GM21390 (cell line): ENCODE measurements at regions not wholly inside any gene's neighbourhood (a gene's known extent, or its start where the extent isn't known, plus 50 kb on each side); places are given as distances from the start of the nearest gene placed in this dataset.

ENCODE experiments used
- ATAC-seq: cut with Tn5 transposase; IDR thresholded peaks from one replicate; pipeline ENCODE4 v1.9.1; 2021; ENCODE audit not compliant: unreplicated experiment

GRCh38 chr13:52975969-52976368, 52.6 kb upstream of the OLFM4 start:
- ATAC-seq = no peak

GRCh38 chr13:52975161-52975560, 53.5 kb upstream of the OLFM4 start:
- no peak for ATAC-seq

DNA sequence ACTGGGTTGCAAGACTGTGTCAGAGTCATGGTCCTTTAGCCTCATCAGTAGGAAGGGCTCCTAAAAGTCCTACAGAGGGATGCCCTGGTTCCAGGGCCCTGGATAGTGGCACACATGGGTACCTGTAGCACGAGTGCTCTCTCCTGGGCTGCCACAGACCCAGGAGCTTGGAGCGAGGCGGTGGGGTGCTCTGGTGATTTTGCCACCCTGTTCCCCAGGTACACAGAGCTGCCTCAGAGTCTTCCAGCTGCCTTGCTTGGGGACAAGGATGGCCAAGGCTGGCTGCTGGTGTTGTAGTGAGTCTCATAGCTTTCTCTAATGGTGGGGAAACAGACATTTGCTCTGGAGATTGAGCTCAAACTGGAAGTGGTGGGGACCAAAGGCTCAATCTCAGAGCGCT, 53.9 kb upstream of the OLFM4 start:
- ATAC-seq = no peak

- no peak for ATAC-seq
Observed at GRCh38 chr13:52969373-52969772, 59.2 kb upstream of the OLFM4 start.

DNA sequence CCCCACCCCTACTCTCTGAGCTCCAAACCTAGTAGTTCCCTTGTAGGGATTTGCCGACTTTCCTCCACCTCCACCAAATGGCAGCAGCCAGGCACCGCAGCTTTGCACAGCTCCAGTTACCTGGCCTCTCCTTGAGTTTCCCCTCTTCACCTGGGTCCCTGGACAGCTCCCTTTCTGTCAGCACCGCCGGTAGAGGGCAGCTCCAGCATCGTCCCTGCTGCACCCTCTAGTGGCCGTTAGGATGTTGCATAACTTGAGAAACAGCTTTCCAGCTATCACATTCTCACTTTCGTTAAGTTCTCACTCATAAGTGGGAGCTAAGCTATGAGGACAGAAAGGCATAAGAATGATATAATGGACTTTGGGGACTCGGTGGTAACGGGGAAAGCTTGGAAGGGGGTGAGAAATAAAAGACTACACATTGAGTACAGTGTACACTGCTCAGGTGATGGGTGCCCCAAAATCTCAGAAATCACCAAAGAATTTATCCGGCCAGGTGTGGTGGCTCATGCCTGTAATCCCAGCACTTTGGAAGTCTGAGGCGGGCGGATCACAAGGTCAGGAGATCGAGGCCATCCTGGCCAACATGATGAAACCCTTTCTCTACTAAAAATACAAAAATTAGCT, 60.4 kb upstream of the OLFM4 start:
- ATAC-seq = peak; percentile 100

GRCh38 chr13:52961987-52962386, 66.6 kb upstream of the OLFM4 start:
- ATAC-seq = no peak

GRCh38 chr13:52961256-52961910, 67.2 kb upstream of the OLFM4 start:
- no peak for ATAC-seq

- no peak for ATAC-seq
Observed at GRCh38 chr13:52955472-52955874, 73.1 kb upstream of the OLFM4 start.

- ATAC-seq = no peak
Observed at GRCh38 chr13:52954838-52955237, 73.8 kb upstream of the OLFM4 start.

DNA sequence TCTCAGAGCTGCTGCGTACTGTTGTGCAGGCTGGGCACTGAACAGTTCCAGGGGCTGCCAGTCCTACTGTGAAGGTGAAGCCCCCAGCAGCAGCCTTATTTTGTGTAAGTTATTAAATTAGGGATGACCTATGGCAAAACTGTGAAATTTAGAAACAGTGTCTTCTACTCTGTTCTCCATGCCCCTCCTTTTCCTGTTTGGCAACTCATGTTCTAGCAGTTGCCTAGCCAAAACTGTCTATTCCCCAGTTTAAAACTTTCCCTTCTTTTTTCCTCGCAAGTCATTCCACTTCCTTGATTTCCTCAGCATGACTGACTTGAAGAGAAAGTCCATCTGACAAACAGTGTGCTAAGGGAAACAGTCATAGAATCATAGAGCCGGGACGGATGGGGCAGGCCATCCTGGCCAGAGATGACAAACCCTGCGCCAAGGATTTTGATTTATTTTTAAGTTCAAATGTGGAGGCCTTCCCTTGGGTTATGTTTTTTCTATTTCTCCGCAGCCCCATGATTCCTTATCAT, 78.1 kb upstream of the OLFM4 start:
- ATAC-seq = no peak

- no peak for ATAC-seq
Observed at GRCh38 chr13:52949742-52950141, 78.9 kb upstream of the OLFM4 start.

DNA sequence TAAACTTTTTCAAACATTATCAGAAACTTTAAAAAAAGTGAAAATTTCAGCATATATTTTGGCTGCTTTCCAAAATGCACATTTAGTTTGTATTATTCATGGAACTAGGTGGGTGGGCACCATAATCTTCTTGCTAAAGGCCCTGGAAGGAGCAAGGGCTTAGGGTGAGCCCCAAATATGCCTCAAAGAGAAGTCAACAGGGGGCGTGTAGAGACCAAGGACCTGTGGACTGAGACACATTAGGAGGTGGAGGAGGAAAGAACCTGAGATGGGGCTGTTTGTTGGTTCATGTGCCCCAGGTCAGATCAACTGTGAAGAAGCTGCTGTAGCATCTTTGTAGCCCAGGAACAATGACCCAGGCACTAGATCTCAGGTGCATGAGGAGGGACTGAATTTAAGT, 79.6 kb upstream of the OLFM4 start:
- no peak for ATAC-seq

DNA sequence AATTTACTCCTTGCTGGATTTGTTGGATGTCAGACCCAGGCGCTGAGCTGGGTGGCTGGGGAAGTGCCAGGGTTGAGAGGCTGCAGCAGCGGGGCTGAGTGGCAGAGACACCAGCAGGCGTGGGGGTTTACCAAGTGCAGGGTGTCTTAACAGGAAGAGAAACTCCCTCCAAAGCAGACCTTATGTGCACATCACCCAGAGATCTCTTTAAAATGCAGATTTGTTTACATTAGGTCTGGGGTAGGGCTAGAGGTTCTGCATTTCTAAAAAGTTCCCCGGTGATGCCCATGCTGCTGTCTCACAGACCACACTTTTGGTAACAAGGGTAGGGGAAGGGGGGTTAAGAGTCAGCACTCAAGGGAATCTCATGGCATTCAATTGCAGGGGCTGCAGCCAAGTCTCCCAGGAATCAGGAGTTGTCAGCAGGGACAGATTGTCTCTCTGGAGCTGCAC, 80.7 kb upstream of the OLFM4 start:
- ATAC-seq = no peak

- no peak for ATAC-seq
Observed at GRCh38 chr13:52945348-52945747, 83.3 kb upstream of the OLFM4 start.

- no peak for ATAC-seq
Observed at GRCh38 chr13:52944697-52945096, 83.9 kb upstream of the OLFM4 start.

- no peak for ATAC-seq
Observed at GRCh38 chr13:52938065-52938464, 89.6 kb upstream of the PCDH8 start.

DNA sequence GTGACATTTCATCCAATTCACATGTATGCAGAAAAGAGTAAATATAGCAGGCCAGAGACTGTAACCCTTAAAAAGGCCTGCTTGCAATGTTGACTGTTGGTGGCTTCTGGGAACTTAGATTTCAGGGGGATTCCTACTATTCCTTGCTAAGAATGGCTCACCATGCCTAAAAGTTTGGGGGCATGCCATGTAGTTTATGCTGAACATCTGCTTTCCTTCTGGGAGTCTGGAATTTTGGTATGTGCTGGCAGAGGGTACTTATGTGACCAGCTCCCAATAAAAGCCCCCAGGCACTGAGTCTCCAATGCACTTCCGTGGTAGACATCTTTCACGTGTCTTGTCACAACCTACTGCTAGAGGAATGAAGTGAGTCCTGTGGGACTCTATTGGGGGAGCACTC, 88.4 kb upstream of the PCDH8 start:
- ATAC-seq = no peak

GRCh38 chr13:52934258-52934657, 85.8 kb upstream of the PCDH8 start:
- no peak for ATAC-seq

- no peak for ATAC-seq
Observed at GRCh38 chr13:52933547-52934210, 85.2 kb upstream of the PCDH8 start.

GRCh38 chr13:52933099-52933498, 84.7 kb upstream of the PCDH8 start:
- no peak for ATAC-seq

GRCh38 chr13:52932649-52933048, 84.2 kb upstream of the PCDH8 start:
- ATAC-seq = no peak
